Right lobe of liver (tissue), 4 donors: ENCODE measurements at regions not wholly inside any gene's neighbourhood (a gene's known extent, or its start where the extent isn't known, plus 50 kb on each side); places are given as distances from the start of the nearest gene placed in this dataset.

Source experiments
- POLR2A ChIP-seq: fragments of 450-650 bp; IDR thresholded peaks from one replicate; pipeline ENCODE4 v1.6.1; 2017; ENCODE audit warnings: antibody characterized with exemption, mild to moderate bottlenecking
- TF ChIP-seq, protein P1 (sequence below), 4 donors: fragments of 200-600 bp in 3 of 4; fragments of 450-650 bp in 1 of 4; IDR thresholded peaks; one replicate each; pipeline versions ENCODE4 v1.5.1 to v1.8.0; 2016 to 2022; ENCODE audit warnings: antibody characterized with exemption in 4 of 4, mild to moderate bottlenecking in 2 of 4
- donor health status: DM: no; HTN: no; CAD: no.
- donor health status: DM: no; HTN: no; CAD: no.
- donor health status: DM: no; HTN: yes; CAD: no.

DNA sequence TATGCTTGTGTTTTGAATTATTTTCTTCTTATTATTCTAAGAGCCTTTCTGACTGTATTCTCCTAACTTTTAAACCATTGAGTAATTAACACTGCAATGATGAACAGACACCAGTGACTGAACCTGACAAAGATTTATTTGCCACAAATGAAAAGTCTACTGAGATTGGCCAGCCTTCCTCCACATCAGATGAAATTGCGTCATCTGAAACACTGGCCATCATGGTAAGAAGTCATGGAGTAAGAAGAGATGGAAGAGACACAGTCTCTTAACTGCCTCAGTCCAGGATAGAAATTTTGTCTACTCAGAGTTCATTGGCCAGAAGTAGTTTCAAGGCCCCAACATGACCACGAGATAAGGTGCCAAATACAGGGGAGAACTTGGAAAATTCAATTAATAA lies 357.8 kb downstream of the BMPER start:
- TF ChIP-seq, protein P1, sequence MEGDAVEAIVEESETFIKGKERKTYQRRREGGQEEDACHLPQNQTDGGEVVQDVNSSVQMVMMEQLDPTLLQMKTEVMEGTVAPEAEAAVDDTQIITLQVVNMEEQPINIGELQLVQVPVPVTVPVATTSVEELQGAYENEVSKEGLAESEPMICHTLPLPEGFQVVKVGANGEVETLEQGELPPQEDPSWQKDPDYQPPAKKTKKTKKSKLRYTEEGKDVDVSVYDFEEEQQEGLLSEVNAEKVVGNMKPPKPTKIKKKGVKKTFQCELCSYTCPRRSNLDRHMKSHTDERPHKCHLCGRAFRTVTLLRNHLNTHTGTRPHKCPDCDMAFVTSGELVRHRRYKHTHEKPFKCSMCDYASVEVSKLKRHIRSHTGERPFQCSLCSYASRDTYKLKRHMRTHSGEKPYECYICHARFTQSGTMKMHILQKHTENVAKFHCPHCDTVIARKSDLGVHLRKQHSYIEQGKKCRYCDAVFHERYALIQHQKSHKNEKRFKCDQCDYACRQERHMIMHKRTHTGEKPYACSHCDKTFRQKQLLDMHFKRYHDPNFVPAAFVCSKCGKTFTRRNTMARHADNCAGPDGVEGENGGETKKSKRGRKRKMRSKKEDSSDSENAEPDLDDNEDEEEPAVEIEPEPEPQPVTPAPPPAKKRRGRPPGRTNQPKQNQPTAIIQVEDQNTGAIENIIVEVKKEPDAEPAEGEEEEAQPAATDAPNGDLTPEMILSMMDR (IDR thresholded peaks at IDR 0.05): no peak
- TF ChIP-seq POLR2A: no peak
